Keratinocyte (primary cell): ENCODE measurements at regions not wholly inside any gene's neighbourhood (a gene's known extent, or its start where the extent isn't known, plus 50 kb on each side); places are given as distances from the start of the nearest gene placed in this dataset.

Experiments used
- DNase-seq: peaks from one replicate; pipeline ENCODE4 v3.0.0-alpha.2; 2011; ENCODE audit warnings: low read depth, missing footprints, low spot score
- FAIRE-seq: peaks from 2 replicates; lab custom pipeline; 2011; peaks lifted over from hg19 to GRCh38; lab: Jason Lieb, UNC
- H2AFZ ChIP-seq: 2 replicates; pipeline ENCODE4 v1.6.0; 2012; ENCODE audit warnings: low read length, control low read depth, inconsistent platforms; ENCODE audit not compliant: control insufficient read depth
- H3K27ac ChIP-seq: 2 replicates; pipeline ENCODE4 v1.5.1; 2011; ENCODE audit warnings: low read length; ENCODE audit not compliant: control insufficient read depth, insufficient read depth
- H3K27me3 ChIP-seq: 3 replicates; pipeline ENCODE4 v1.6.0; 2011; ENCODE audit warnings: low read length; ENCODE audit not compliant: control insufficient read depth, insufficient read depth; ENCODE audit errors: extremely low read depth
- H3K36me3 ChIP-seq, 2 experiments: 2 replicates in 1 of 2; 3 replicates in 1 of 2; pipeline ENCODE4 v1.5.1; 2011; ENCODE audit warnings: low read length in 2 of 2, mild to moderate bottlenecking in 1 of 2; ENCODE audit not compliant: control insufficient read depth in 2 of 2, insufficient read depth in 2 of 2; ENCODE audit errors: extremely low read depth in 1 of 2
- H3K4me1 ChIP-seq: 3 replicates; pipeline ENCODE4 v1.5.1; 2011; ENCODE audit warnings: low read length; ENCODE audit not compliant: control insufficient read depth, insufficient read depth; ENCODE audit errors: extremely low read depth
- H3K4me2 ChIP-seq: 3 replicates; pipeline ENCODE4 v1.6.0; 2011; ENCODE audit warnings: low read depth, low read length; ENCODE audit not compliant: control insufficient read depth, insufficient read depth; ENCODE audit errors: extremely low read depth
- H3K4me3 ChIP-seq, 3 experiments: fragments of 200-600 bp in 1 of 3; sonication (generic) in 1 of 3; 2 replicates in 2 of 3; 3 replicates in 1 of 3; pipeline ENCODE4 v1.5.1; 2011 to 2016; ENCODE audit warnings: low read length in 3 of 3, mild to moderate bottlenecking in 3 of 3, control low read depth in 2 of 3, inconsistent platforms in 1 of 3, low read depth in 1 of 3, mixed read lengths in 1 of 3, mixed run types in 1 of 3, moderate library complexity in 1 of 3; ENCODE audit not compliant: control insufficient read depth in 2 of 3, insufficient read depth in 2 of 3; ENCODE audit errors: extremely low read depth in 1 of 3
- H3K79me2 ChIP-seq: 2 replicates; pipeline ENCODE4 v1.6.0; 2012; ENCODE audit warnings: low read length; ENCODE audit not compliant: control insufficient read depth, insufficient read depth
- H3K9ac ChIP-seq: 3 replicates; pipeline ENCODE4 v1.6.0; 2011; ENCODE audit warnings: low read length; ENCODE audit not compliant: control insufficient read depth, insufficient read depth; ENCODE audit errors: extremely low read depth
- H3K9me1 ChIP-seq: 3 replicates; pipeline ENCODE4 v1.6.0; 2011; ENCODE audit warnings: low read length; ENCODE audit not compliant: control insufficient read depth, insufficient read depth; ENCODE audit errors: extremely low read depth
- H3K9me3 ChIP-seq: 2 replicates; pipeline ENCODE4 v1.5.1; 2012; ENCODE audit warnings: low read depth, low read length; ENCODE audit not compliant: control insufficient read depth
- H4K20me1 ChIP-seq: 3 replicates; pipeline ENCODE4 v1.6.0; 2011; ENCODE audit warnings: low read length; ENCODE audit not compliant: control insufficient read depth, insufficient read depth; ENCODE audit errors: extremely low read depth
- CTCF ChIP-seq, 3 experiments: IDR thresholded peaks in 1 of 3; conservative IDR thresholded peaks in 1 of 3; optimal IDR thresholded peaks in 1 of 3; 2 replicates in 2 of 3; 3 replicates in 1 of 3; pipeline versions ENCODE3 to v1.5.1; 2011; ENCODE audit warnings: low read length in 3 of 3, mild to moderate bottlenecking in 3 of 3, moderate library complexity in 2 of 3, control low read depth in 1 of 3, inconsistent platforms in 1 of 3; ENCODE audit not compliant: insufficient read depth in 2 of 3; ENCODE audit errors: extremely low read depth in 1 of 3
- EZH2 ChIP-seq: IDR thresholded peaks from one replicate; pipeline ENCODE4 v1.6.1; 2012; ENCODE audit warnings: inconsistent platforms, mild to moderate bottlenecking, low read length, moderate library complexity
- dilution Hi-C: fragments of 300-500 bp; cut with MboI; formaldehyde crosslinking; loops from one replicate; pipeline ENCODE4 v1.7.0; 2020; ENCODE audit warnings: low sequenced_read_pairs; ENCODE audit not compliant: extremely low pct_ligation_motif_present

DNA sequence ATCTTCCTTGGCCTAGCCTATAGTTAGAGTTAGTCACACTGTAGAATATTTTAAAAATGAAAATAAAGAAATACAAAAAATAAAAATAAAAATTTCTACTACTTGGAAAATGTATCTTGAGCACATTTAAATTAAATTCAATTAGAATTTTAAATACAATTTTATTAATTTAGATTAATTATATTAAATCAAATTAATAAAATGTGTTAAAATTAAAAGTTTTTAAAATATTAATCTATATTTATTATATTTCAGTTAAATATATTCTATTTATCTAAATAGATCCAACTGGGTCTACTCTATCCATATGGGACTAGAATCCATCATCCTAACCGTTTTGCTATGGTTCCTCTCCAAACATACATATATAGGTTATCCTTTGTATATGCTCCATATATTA lies 588.3 kb upstream of the TMPRSS15 start:
- Histone ChIP-seq H3K4me3 (no peak overlapping the region), H3K4me1 (no peaks in the 10 kb centered on the region), H3K9ac (no peak overlapping the region), H3K9me1 (no peaks in the 10 kb centered on the region), H3K27me3 (no peaks in the 10 kb centered on the region), H3K9me3 (peaks cover 7% of the 10 kb centered on the region), H2AFZ (no peak overlapping the region), H4K20me1 (no peaks in the 10 kb centered on the region), H3K4me2 (no peak overlapping the region), H3K27ac (no peak overlapping the region), H3K36me3 (no peaks in the 10 kb centered on the region), H3K79me2 (no peaks in the 10 kb centered on the region)
- no peak for FAIRE-seq
- no peak for DNase-seq
- TF ChIP-seq CTCF (optimal IDR thresholded peaks at IDR 0.05 in 1 of 3, IDR thresholded peaks at IDR 0.05 in 1 of 3, conservative IDR thresholded peaks at IDR 0.05 in 1 of 3; ENCODE audit: extremely low read depth in 1 of 3, insufficient read depth in 2 of 3, low read length in 3 of 3) (no peak), EZH2 (no peak)
- dilution Hi-C loops: no loop called here

- H3K9ac ChIP-seq: no peak overlapping the region
- dilution Hi-C loops: no loop called here
These were observed 606.7 kb upstream of the TMPRSS15 start for GRCh38 chr21:19010251-19010650.

More at GRCh38 chr21:19010251-19010650, 606.7 kb upstream of the TMPRSS15 start:
- Histone ChIP-seq H2AFZ (no peak overlapping the region), H3K27ac (no peak overlapping the region), H3K9me3 (no peaks in the 10 kb centered on the region), H3K36me3 (no peaks in the 10 kb centered on the region), H3K27me3 (no peaks in the 10 kb centered on the region), H3K4me3 (no peak overlapping the region), H3K4me1 (no peaks in the 10 kb centered on the region), H3K4me2 (no peak overlapping the region), H3K79me2 (no peaks in the 10 kb centered on the region), H3K9me1 (no peaks in the 10 kb centered on the region), H4K20me1 (no peaks in the 10 kb centered on the region)
- TF ChIP-seq EZH2 (no peak), CTCF (optimal IDR thresholded peaks at IDR 0.05 in 1 of 3, IDR thresholded peaks at IDR 0.05 in 1 of 3, conservative IDR thresholded peaks at IDR 0.05 in 1 of 3; ENCODE audit: extremely low read depth in 1 of 3, insufficient read depth in 2 of 3, low read length in 3 of 3) (no peak)
- DNase-seq (no peak), FAIRE-seq (no peak)
